HG02938 (cell line): ENCODE measurements at regions not wholly inside any gene's neighbourhood (a gene's known extent, or its start where the extent isn't known, plus 50 kb on each side); places are given as distances from the start of the nearest gene placed in this dataset.

ENCODE experiments used
- ATAC-seq: cut with Tn5 transposase; IDR thresholded peaks from one replicate; pipeline ENCODE4 v1.9.1; 2021; ENCODE audit warnings: mild to moderate bottlenecking, moderate library complexity; ENCODE audit not compliant: unreplicated experiment

DNA sequence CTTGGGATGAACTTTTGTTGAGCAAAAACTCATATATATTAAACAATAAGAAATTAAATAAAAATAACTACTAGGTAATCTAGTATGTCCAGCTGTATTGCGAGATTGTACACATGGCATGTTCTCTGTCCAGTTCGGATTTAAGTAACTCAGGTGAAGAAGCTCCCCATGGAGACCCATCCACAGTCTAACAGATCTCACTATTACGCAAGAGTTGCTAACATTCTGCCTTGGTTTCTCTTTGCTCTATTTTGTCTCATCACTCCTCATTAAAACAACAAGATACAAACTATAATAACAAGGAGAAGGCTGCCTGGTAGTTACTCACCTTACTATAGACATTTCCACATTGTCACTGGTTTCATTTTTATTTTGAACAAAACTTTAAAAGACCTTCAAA is 1372.3 kb upstream of the CELF2 start:
- ATAC-seq, result no peak

DNA sequence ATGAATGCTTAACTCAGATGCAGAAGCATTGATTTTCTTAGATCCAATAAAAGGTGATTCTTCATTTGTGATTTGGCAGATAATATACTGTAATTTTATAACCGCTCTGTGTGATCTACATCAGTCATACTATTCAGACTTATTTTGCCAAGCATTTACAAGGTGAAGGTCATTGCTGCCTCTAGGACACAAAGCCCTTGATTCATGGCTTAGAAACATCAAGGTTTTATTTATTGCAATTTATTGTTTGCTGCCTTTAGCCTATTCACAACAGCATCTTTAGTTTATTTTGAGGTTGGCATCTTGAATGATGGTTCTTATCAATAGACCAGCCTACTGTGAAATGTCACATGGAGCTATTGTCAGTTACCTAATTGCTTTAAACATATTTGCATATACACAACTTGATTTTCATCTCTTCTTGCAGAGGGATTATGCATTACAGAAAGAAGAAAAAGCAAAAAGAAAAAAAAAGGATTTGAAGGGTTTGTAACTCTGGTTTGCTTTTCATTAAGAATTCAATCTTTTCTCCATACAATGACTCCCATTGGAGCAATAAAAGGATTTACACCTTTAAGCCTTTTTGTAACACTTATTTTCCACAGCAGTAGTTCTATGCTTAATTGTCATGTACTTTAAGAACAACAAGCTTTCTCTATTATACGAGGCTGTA is 1371.6 kb upstream of the CELF2 start:
- ATAC-seq, result no peak

DNA sequence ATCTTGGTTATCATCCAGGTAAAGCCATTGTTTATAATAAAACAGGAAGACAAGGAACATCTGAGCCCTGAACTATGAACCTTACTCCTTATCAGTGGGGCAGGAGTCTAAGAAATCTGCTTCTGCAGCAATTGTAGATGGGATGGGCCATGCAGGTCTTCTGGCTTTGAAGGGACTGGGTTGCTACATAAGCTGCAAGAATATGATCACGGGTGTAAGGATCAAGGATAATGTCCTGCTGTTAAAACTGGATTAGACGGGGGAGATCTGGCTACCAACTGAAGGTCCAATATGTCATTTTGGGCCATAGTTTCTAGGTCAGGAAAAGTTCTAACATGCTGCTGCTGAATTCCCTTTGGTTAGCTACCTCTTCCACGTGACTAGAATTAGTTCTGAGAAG is 1363.4 kb upstream of the CELF2 start:
- no peak for ATAC-seq

DNA sequence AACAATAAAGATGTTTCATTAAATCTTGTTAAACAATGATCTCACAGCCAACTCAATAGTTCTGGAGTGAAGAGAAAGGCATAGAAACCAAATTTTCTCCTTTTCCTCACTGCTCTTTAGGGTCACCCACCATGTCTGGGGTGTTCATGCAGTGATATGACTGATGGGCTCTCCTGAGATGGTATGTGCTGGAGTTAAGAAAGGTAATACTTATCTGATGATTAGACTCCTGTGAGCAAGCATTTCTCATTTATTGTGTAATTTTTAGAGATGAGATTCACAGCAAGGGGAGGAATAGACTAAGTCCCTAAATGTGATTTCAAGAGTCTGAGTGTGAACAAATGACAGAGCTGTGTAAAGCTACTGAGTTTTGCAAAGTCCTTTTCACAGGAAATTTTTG is 1361.3 kb upstream of the CELF2 start:
- ATAC-seq, result no peak

DNA sequence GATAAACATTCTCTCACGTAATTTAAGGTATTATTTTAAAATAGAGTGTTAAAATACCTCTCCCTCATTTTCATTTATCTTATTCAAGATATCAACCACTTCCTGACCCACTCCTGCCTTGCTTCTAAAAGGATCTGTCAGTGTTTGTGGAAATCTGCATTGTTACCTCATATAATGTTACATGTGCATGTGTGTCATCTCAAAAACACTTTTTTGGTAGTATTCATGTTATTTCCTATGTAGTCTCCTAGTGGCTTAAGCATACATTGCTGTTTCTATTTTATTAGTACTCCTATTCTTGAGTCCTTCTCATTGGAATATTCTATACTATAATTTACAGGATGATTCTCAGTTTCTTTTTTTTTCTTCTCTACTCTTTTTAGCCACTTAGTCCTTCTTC is 1360.7 kb upstream of the CELF2 start:
- no peak for ATAC-seq

DNA sequence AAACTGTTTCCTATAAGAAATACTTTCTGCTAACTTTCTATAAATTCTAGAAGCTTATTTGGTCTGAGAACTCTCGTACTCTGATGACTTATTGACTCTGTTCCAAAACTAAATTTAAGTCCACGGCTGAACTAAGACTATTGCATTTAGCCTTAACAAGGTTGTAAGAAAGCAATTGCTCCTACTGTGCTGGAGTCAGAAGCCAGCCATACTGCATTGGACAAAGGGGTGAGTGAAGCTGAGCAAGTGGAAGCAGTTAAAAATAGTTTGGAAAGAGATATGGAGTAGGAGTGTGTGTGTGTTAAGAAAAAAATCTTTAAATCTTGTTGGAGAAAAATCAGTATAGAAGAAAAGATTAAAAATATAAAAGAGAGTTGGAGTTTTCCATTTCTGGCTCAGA is 1360.1 kb upstream of the CELF2 start:
- no peak for ATAC-seq

DNA sequence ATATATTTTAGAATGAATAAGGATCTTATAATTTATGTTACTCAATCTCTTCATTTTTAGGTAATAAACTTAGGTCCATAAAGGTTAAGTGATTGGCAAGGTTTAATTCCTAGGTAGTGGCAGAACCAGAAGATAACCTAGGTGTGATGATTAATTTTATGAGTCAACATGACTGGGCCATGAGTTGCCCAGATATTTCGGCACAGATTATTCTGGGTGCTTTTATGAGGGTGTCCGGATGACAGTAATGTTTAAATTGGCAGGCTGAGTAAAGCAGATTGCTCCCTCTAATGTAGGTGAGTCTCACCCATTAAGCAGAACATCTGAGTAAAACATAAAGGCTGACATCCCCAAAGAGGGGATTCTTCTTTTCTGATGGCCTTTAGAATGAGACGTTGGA is 1349.3 kb upstream of the CELF2 start:
- ATAC-seq, result no peak

DNA sequence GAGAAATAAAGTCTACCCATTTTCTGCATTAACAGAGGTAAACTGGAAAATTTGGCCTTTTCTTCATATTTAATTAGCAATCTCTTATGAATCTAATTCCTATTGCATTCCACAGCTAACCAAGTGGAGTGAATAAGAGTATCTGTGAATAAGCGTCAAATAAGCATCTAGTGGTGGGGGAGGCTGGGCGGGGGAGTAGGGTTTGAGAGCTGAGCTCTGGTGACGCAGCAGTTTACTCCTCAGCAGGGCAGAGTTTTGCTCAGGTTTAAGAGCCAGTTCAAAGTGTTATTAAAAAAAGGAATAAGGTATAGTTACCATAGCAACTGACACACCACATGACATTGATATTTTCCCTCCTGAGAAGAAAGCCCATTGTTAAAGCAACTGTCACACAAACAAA is 1346.8 kb upstream of the CELF2 start:
- ATAC-seq, result no peak

DNA sequence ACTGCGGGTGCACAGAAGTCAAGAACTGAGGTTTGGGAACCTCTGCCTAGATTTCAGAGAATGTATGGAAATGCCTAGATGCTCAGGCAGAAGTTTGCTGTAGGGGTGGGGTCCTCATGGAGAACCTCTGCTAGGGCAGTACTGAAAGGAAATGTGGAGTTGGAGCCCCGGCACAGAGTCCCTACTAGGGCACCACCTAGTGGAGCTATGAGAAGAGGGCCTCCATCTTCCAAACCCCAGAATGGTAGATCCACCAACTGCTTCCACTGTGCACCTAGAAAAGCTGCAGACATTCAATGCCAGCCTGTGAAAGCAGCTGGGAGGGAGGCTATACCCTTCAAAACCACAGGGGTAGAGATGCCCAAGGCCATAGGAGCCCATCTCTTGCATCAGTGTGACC is 1336.0 kb upstream of the CELF2 start:
- no peak for ATAC-seq

DNA sequence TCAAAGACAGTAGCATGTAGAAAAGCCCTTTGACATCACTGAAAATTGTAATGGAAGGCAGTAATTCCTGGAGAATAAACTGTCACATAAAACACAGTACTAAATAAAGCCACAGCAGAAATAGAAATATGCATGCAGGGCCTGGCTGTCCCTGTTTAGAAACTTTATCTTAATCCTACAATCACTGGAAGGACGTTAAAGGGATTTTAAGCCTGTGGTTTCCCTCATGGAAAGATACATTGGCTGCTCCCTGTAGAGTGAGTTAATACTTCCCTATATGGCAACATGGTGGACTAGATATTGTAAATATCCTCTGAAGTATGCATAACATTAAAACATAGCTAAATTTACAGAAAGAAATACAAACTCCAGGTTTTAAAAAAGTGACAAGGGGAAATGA is 1334.9 kb upstream of the CELF2 start:
- no peak for ATAC-seq

DNA sequence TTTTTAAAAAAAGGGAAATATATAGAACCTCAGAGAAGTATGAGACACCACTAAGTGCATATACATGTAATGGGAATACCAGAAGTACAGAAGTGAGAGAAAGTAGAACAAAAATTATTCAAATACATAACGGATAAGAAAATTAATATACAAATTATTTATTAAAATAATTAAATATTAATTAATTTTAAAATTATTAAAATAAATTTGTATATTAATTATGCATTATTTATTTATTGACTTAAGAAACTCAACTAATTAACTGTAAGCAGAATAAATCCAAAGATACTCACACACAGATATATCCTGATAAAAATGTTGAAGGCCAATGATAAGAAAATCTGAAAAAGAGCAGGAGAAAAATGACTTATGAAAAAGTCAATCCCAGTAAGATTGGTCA is 1333.5 kb upstream of the CELF2 start:
- no peak for ATAC-seq

DNA sequence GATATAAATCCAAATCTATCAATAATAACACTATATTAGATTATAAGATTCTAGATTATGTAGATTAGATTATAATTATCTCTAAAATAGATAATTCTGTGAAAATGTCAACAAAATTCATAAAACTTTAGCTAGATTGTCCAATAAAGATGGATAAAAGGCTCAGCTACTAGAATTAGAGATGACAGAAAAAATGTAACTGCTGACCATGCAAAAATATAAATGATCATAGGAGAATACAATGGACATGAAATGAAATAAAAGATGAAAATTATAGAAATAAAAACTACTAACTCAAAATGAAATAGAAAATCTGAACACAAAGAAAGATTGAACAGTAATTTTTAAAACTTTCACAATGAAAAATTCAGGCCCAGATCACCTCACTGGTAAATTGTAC is 1332.1 kb upstream of the CELF2 start:
- no peak for ATAC-seq

DNA sequence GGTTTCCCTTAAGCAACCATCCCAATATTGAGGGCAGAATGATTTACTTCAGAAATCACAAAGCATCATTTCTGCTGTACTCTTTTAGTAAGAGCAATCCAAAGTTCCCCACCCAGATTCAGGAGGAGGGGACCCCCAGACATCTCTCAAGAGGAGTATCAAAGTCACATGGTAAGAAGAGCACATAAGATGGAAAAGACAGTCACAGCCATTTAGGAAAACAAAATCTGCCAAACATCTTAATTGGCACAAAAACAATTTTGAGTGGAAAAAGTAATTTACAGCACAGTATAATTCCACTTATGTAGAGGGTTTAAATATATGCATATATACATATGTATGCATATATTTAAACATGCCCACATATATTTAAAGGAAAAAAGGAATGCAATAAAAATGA is 1329.0 kb upstream of the CELF2 start:
- no peak for ATAC-seq

DNA sequence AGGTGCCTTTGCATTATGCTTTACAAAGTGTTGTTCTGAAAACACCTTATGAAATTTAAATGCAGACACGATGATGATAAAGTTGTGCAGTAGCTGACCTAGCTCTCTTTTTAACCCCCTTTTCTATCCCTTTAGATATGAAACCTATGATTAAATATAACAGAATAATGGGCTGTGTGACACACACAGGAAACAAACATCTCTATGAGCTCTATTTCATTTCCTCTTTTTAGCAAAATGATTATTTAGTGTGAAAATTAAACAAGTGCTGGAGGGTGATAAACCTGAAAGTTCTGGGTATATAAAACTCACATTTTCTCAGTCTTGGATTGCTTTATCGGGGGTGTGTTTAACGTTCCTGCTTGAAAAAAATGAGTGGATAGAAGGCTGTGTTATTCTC is 1310.5 kb upstream of the CELF2 start:
- no peak for ATAC-seq

DNA sequence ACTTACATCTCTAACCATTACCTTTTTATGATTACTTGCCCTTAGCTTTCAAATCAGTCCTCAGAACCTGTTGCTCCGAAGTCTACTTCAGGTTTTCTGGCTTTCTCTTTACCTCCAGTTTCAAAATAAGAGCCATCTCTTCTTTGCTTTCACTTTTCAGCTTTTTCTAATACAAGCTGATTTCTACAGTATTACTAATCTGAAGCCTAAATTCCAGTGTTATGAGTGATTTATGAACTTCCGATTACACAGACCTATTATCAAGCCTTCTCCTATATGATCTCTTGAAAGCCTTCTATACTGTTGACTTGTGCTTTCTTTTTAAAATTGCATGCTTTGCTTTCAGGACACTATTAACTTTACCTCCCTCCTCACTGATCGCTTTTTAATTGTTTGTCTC is 1307.8 kb upstream of the CELF2 start:
- no peak for ATAC-seq

DNA sequence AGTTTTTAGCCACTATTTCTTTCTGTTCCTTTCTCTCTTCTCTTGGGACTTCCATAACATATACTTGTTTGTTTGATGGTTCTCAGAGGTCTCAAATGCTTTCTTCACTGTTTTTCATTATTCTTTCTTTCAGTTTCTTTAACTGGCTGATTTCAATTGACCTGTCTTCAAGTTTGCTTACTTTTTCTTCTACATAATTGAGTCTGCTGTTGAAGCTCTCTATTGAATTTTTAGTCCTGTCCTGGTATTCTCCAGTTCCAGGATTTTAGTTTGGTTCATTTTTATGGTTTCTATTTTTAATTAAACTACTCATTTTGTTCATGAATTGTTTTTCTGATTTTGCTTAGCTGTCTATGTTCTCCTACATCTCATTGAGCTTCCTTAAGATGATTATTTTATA is 1305.3 kb upstream of the CELF2 start:
- no peak for ATAC-seq

DNA sequence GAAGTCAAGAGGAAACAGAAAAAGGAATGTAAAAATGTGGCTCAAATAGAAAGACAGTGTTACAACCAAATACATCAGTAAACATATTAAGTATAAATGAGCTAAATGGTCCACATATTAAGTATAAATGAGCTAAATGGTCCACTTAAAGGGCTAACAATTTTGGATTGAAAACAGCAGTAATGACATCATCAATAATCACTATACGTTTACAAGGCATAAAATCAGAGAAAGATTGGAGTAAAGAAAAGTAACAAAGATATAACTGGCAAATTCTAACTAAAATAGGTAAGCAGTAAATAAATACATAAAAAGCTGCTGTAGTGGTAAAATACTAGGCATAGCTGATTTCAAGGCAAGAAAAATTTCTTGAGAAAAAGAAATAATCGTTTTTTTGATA is 1298.4 kb upstream of the CELF2 start:
- no peak for ATAC-seq

DNA sequence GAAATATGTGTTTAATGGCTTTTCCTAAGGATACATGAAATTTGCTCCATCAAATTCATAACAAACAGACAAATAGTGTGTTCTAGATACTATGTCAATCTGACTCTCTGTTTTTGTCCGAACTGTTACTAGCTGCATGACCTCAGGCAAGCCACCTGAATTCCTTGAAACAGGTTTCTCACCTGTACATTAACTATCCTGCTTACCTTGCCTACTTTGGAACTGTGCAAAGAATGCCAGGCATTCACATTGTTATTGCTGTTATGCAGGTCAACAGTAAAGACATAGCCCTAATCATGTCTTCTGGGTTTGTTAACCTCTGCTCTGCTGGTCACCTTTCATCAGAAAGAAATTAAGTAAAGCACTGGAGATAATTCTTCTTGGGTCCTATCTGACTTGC is 1283.9 kb upstream of the CELF2 start:
- no peak for ATAC-seq

DNA sequence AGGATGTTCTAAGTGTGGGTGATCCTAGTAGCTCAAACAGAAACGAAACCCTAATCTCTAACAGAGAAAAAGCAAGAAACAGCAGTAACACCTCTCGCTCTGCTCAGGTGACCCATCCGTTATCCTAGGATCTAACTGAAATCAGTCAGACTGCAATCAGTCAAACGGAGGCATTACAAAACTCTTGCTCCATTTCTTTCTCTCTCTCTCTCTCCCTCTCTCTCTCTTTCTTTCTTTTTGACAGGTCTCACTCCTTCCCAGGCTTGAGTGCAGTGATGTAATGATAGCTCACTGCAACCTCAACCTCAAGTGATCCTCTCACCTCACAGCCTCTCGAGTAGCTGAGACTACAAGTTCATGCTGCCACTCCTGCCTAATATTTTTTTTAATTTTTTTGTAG is 1283.5 kb upstream of the CELF2 start:
- ATAC-seq, result no peak

DNA sequence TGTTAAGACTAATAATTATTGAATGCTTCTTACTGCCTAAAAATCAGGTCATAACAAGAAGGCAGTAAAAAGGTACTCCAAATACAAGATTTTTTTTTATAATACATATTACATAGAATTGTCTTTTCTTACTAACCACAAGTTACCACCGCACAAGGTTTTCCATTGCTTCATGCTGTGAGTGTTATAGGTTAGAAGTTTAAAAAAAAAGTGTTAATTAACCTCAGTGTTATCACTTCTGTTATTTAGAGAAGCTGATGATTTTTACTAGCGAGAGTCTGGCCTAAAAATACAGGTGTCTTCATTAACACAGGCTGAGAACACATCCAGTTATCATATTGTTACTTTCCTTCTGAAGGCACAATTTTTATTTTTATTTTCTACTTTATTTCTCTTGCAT is 1281.9 kb upstream of the CELF2 start:
- ATAC-seq, result no peak

DNA sequence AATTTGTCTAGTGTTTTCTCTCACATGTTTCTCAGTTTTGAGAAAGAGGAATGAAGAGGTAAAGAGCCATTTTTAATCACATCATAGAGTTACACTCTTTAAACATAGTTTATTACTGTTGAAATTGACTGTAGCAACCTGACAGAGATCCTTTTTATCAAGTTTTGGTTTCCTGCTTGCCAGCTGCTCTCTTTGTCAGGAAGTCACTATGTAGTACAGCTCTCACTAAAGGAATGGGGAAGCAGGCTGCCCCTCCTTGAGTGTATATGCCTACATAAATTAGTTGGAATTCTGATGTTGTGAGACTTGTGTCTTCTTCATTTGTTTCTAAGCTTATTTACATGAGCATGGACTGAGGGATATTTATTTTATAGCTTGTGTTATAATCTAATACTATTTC is 1274.0 kb upstream of the CELF2 start:
- ATAC-seq, result no peak

DNA sequence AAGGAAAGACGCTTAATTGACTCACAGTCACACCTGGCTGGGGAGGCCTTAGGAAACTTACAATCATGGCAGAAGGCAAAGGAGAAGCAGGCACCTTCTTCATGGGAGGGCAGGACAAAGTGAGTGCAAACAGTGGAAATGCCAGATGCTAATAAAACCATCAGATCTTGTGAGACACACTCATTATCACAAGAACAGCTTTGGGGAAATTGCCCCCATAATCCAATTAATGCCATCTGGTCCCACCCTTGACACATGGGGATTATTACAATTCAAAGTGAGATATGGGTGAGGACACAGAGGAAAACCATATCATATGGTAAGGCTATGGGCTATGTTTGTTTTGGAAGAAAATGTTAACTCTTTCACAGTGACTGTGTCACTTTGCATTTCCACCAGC is 1272.5 kb upstream of the CELF2 start:
- ATAC-seq, result no peak

DNA sequence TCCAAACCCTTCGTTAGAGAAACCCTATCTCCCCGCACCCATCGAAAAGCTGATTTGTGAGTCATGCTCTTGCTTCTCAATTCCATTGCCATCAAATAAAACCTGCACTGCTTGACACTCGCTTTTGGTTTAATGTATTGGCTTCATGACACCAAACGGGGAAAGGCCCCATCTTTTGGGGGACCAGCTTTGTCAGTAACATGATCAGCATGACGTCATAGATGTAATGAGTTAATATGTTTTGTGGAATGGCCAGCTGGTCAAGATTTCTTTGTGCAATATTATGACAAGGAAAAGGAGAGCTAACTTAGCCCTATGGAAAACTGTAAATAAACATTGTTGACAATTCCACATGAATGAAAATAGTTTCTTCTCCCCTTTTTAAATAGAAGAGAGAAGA is 1260.5 kb upstream of the CELF2 start:
- ATAC-seq, result no peak

DNA sequence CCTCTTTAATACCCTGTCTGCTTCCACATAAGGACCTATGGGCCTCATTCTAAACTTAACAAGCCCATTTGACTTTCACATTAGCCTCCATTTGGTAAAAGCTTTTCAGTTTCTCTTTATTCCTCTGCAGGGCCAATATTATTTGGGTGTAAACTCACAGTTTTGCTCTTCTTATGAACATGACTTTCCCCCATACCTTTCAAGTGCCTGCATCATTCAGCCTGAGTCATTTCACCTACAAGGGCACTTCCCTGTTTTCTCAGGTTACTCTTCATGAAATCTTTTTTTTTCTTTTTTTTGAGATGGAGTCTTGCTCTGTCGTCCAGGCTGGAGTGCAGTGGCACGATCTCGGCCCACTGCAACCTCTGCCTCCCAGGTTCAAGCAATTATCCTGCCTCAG is 1258.1 kb upstream of the CELF2 start:
- no peak for ATAC-seq
